DND-41 (cell line): ENCODE measurements at regions not wholly inside any gene's neighbourhood (a gene's known extent, or its start where the extent isn't known, plus 50 kb on each side); places are given as distances from the start of the nearest gene placed in this dataset.

Experiments used
- ATAC-seq: fragments of 200-7000 bp; cut with Tn5 transposase; 3 replicates; pipeline ENCODE4 v1.9.1; 2021; ENCODE audit warnings: low read depth; ENCODE audit not compliant: insufficient read depth
- DNase-seq: peaks from one replicate; pipeline ENCODE4 v3.0.0-alpha.2; 2020
- H2AFZ ChIP-seq: 2 replicates; pipeline ENCODE4 v1.6.0; 2012; ENCODE audit warnings: low read depth, low read length
- H3K27ac ChIP-seq: 2 replicates; pipeline ENCODE4 v1.5.1; 2012; ENCODE audit warnings: low read length, inconsistent platforms
- H3K27me3 ChIP-seq: fragments of 200-600 bp; sonication (generic); 2 replicates; pipeline ENCODE4 v1.6.0; 2012; ENCODE audit warnings: low read length, mild to moderate bottlenecking, inconsistent platforms; ENCODE audit not compliant: insufficient read depth, poor library complexity
- H3K36me3 ChIP-seq: 2 replicates; pipeline ENCODE4 v1.5.1; 2012; ENCODE audit warnings: low read length, inconsistent platforms; ENCODE audit not compliant: insufficient read depth
- H3K4me1 ChIP-seq: 2 replicates; pipeline ENCODE4 v1.5.1; 2012; ENCODE audit warnings: mild to moderate bottlenecking, low read length; ENCODE audit not compliant: insufficient read depth
- H3K4me2 ChIP-seq: 2 replicates; pipeline ENCODE4 v1.6.0; 2012; ENCODE audit warnings: mild to moderate bottlenecking, moderate library complexity, low read length, inconsistent platforms; ENCODE audit not compliant: insufficient read depth
- H3K4me3 ChIP-seq, 2 experiments: fragments of 200-600 bp in 1 of 2; shearing (Covaris generic) in 1 of 2; 2 replicates each; pipeline ENCODE4 v1.5.1; 2012 to 2016; ENCODE audit warnings: inconsistent platforms in 2 of 2, low read length in 2 of 2, mild to moderate bottlenecking in 2 of 2, low read depth in 1 of 2, moderate library complexity in 1 of 2
- H3K79me2 ChIP-seq: 2 replicates; pipeline ENCODE4 v1.6.0; 2012; ENCODE audit warnings: low read length, inconsistent platforms; ENCODE audit not compliant: insufficient read depth
- H3K9ac ChIP-seq: 2 replicates; pipeline ENCODE4 v1.6.0; 2012; ENCODE audit warnings: low read depth, mild to moderate bottlenecking, inconsistent platforms, low read length, moderate library complexity
- H3K9me3 ChIP-seq: 2 replicates; pipeline ENCODE4 v1.5.1; 2012; ENCODE audit warnings: low read length, moderate library complexity, mild to moderate bottlenecking, inconsistent platforms; ENCODE audit not compliant: insufficient read depth, severe bottlenecking
- H4K20me1 ChIP-seq: 2 replicates; pipeline ENCODE4 v1.6.0; 2012; ENCODE audit warnings: low read length; ENCODE audit not compliant: insufficient read depth
- EZH2 ChIP-seq: IDR thresholded peaks from 3 replicates; pipeline ENCODE4 v1.6.1; 2012; ENCODE audit warnings: borderline replicate concordance, low read depth, mild to moderate bottlenecking, moderate library complexity, low read length, inconsistent platforms; ENCODE audit not compliant: severe bottlenecking
- TF ChIP-seq, protein P1 (sequence below): IDR thresholded peaks from 2 replicates; pipeline ENCODE4 v1.5.1; 2012; ENCODE audit warnings: borderline replicate concordance, low read length, moderate library complexity, mild to moderate bottlenecking; ENCODE audit not compliant: poor library complexity, severe bottlenecking; ENCODE audit errors: extremely low read depth

DNA sequence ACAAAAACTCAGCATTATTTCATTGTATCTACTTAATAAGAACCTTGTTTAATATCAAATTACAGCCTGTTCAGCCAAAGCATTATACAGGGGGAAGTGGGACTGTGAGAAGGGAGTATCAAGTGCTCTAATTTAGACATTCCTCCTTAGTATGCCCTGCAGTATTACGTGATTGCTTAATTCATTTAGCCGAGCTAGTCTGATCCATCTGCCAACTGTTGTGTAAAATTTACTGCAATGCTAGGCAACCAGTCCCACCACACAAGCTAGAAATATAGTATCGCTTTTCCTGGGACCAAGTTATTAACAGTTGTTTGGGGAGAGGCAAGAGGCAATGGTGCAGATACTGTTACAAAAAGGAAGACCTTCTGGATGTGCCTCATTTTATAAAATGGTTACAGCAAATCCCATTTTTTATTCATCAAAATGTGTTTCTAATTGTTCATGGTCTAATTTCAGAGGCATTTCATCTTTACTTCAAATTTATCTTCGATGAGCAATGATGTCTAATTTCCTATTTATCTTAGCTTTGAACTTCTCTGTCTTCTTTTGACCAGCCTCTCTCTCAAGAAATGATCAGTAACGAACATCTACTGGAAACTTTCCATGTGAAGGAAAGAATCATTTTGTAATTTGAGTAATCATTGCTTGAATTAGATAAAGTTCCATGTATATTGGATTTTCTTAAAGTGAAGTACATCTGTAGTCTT is 283.3 kb downstream of the DUSP10 start:
- Histone ChIP-seq H3K4me3 (no peak overlapping the region), H3K9ac (no peak overlapping the region), H3K9me3 (no peaks in the 10 kb centered on the region), H3K79me2 (no peaks in the 10 kb centered on the region), H4K20me1 (no peaks in the 10 kb centered on the region), H3K4me1 (no peaks in the 10 kb centered on the region), H3K27me3 (no peaks in the 10 kb centered on the region), H3K27ac (no peak overlapping the region), H3K36me3 (no peaks in the 10 kb centered on the region), H3K4me2 (no peak overlapping the region), H2AFZ (no peak overlapping the region)
- TF ChIP-seq EZH2 = no peak
- TF ChIP-seq, protein P1, sequence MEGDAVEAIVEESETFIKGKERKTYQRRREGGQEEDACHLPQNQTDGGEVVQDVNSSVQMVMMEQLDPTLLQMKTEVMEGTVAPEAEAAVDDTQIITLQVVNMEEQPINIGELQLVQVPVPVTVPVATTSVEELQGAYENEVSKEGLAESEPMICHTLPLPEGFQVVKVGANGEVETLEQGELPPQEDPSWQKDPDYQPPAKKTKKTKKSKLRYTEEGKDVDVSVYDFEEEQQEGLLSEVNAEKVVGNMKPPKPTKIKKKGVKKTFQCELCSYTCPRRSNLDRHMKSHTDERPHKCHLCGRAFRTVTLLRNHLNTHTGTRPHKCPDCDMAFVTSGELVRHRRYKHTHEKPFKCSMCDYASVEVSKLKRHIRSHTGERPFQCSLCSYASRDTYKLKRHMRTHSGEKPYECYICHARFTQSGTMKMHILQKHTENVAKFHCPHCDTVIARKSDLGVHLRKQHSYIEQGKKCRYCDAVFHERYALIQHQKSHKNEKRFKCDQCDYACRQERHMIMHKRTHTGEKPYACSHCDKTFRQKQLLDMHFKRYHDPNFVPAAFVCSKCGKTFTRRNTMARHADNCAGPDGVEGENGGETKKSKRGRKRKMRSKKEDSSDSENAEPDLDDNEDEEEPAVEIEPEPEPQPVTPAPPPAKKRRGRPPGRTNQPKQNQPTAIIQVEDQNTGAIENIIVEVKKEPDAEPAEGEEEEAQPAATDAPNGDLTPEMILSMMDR = no peak
- ATAC-seq = no peak
- no peak for DNase-seq

DNA sequence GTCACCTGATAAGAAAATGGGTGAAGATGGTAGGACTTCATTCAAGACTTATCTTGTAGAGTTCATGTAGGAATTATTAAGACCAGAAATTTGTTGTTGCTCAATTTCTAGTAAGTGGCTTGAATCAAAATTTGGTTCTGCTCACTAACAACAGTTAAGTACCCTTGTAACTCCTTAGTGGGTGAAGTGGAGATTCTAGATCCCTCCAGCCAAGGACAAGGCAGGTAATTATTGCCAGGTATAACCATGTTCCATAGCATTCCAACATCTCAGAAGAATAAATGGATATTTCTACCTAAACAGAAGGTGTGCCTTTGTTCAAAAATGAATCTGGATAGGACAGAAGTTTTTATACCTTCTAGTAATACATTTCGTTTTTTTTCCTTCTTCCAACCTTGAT is 282.3 kb downstream of the DUSP10 start:
- Histone ChIP-seq H3K9me3 (no peaks in the 10 kb centered on the region), H3K27ac (no peak overlapping the region), H3K79me2 (no peaks in the 10 kb centered on the region), H3K27me3 (no peaks in the 10 kb centered on the region), H3K4me3 (no peak overlapping the region), H3K9ac (no peak overlapping the region), H3K36me3 (no peaks in the 10 kb centered on the region), H3K4me2 (no peak overlapping the region), H3K4me1 (no peaks in the 10 kb centered on the region), H4K20me1 (no peaks in the 10 kb centered on the region), H2AFZ (no peak overlapping the region)
- TF ChIP-seq, protein P1 = no peak
- DNase-seq (no peak), ATAC-seq (no peak)

DNA sequence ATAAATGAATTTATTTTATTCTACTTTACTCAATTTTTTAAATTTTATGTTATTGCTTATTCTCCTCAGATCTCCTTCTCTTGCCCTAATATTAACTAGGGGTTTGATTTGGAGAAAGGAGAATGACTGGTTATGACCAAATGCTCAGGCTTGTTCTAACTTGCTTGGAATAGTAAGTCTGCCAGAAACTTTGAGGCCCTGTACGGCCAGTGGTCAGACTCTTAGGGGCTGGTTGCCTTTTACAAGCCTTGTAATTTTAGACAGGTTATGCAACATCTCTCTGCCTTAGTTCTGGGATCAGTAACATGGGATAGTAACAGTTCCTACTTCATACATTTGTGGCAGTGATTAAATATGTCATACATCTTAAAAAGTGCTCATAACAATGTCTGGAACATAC is 279.5 kb downstream of the DUSP10 start:
- no peaks in the 10 kb centered on the region for H3K79me2 ChIP-seq
- DNase-seq (no peak), ATAC-seq (no peak)
- no peaks in the 10 kb centered on the region for H4K20me1 ChIP-seq
- no peaks in the 10 kb centered on the region for H3K4me1 ChIP-seq
- H3K27ac ChIP-seq = no peak overlapping the region
- H3K4me2 ChIP-seq = no peak overlapping the region
- no peak overlapping the region for H3K4me3 ChIP-seq
- no peaks in the 10 kb centered on the region for H3K36me3 ChIP-seq
- H3K9ac ChIP-seq = no peak overlapping the region
- H2AFZ ChIP-seq = no peak overlapping the region
- H3K27me3 ChIP-seq = no peaks in the 10 kb centered on the region
- no peaks in the 10 kb centered on the region for H3K9me3 ChIP-seq
- TF ChIP-seq EZH2 = no peak
- TF ChIP-seq, protein P1 = no peak

DNA sequence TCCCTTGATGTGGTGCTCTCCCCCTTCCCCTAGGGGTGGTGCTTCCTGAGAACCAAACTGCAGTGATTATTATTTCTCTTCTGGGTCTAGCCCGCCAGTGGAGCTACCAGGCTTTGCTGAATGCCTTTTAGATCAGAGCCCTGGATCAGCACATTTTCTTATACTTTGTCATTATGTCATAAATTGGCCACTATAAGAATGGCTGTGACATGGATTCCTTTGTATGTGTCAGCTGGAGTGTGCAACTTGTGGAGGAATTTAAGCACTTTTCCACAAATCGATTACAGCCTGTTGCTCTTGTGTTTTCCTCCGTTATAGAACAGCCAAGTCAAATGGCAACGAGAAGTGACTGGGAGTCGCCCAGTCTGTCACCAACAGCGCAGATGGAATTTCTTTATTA is 273.3 kb downstream of the DUSP10 start:
- Histone ChIP-seq H3K9ac (no peak overlapping the region), H3K27ac (no peak overlapping the region), H3K4me3 (no peak overlapping the region), H4K20me1 (no peaks in the 10 kb centered on the region), H3K27me3 (peaks cover 4% of the 10 kb centered on the region), H3K79me2 (no peaks in the 10 kb centered on the region), H3K9me3 (no peaks in the 10 kb centered on the region), H3K4me2 (no peak overlapping the region), H3K36me3 (no peaks in the 10 kb centered on the region), H2AFZ (no peak overlapping the region), H3K4me1 (no peaks in the 10 kb centered on the region)
- TF ChIP-seq EZH2 = no peak
- TF ChIP-seq, protein P1 = no peak
- no peak for ATAC-seq
- DNase-seq = peak; percentile 5
